Activated CD8-positive, alpha-beta T cell treated with anti-CD3 and anti-CD28 coated beads, Interleukin-2, amount 10 ng/mL, durations not matched to agents 7 days and 5 days (primary cell): ENCODE measurements at regions not wholly inside any gene's neighbourhood (a gene's known extent, or its start where the extent isn't known, plus 50 kb on each side); places are given as distances from the start of the nearest gene placed in this dataset.
"Not testable (repeated sequence)": the region's sequence is repeated elsewhere in the genome, so short reads cannot be mapped to it uniquely, and the experiment has no call there.

Experiments used
- ATAC-seq: fragments of 150-1000 bp; cut with Tn5 transposase; one replicate; pipeline ENCODE4 v1.10.0; 2021; ENCODE audit warnings: moderate library complexity
- CTCF ChIA-PET: fragments of 350-600 bp; sonication (Branson Sonifier 250); formaldehyde crosslinking; loops from one replicate; lab custom pipeline; 2021; ENCODE audit warnings: antibody characterized with exemption; lab: Charles Lee
- POLR2A ChIA-PET: fragments of 350-600 bp; sonication (Branson Sonifier 250); formaldehyde crosslinking; loops from one replicate; lab custom pipeline; 2021; ENCODE audit warnings: antibody characterized with exemption; lab: Charles Lee
- DNase-seq: peaks from one replicate; pipeline ENCODE4 v3.0.0-alpha.2; 2020
- H3K27ac Mint-ChIP-seq: one replicate; pipeline ENCODE4 v1.8.0; 2021; ENCODE audit warnings: mild to moderate bottlenecking, mixed read lengths
- H3K27me3 Mint-ChIP-seq: one replicate; pipeline ENCODE4 v1.8.0; 2021; ENCODE audit warnings: low read depth, mixed read lengths
- H3K36me3 Mint-ChIP-seq: one replicate; pipeline ENCODE4 v1.8.0; 2021; ENCODE audit warnings: low read depth, mixed read lengths
- H3K4me1 Mint-ChIP-seq: one replicate; pipeline ENCODE4 v1.8.0; 2021; ENCODE audit warnings: low read depth, mixed read lengths
- H3K4me3 Mint-ChIP-seq: one replicate; pipeline ENCODE4 v1.8.0; 2021; ENCODE audit warnings: mild to moderate bottlenecking, mixed read lengths
- H3K9me3 Mint-ChIP-seq: one replicate; pipeline ENCODE4 v1.8.0; 2022; ENCODE audit warnings: mixed read lengths; ENCODE audit not compliant: insufficient read depth

DNA sequence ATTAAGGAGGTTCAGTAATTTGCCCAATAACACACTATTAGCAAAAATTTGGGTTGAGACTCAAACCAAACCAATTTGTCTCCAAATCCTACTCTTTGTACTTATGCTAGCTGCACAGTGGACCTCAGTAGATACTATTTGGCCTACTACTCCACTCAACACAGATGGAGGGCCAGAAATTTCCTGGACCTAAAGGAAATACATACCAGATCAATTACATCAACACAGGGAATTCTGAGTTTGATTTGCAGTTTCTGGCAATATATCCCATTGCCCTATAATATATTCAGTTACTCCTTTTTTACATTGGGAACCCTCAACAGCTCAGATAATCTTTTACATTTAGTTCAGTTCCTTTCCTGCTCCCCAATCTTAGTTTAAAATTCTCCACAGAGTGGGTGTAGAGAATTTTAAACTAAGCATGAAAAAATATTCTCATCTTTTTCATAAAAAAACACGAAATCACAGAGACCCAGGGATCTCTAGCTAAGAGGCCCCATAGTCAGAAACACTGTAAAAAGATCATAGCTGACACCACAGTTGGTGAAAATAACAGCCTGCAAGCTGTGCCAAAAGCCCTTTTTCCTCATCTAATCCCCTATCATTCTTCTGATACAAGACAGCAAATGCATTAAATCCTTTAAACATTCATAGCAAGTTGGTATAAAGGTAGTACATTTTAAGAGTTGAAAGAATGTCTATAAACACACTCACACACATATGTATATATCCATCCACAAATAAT lies 317.7 kb upstream of the ESRRG start:
- CTCF ChIA-PET: no interaction called here
- H3K9me3 Mint-ChIP-seq: peaks cover 9% of the 10 kb centered on the region
- ATAC-seq (no peak), DNase-seq (no peak)
- no peaks in the 10 kb centered on the region for H3K4me1 Mint-ChIP-seq
- no peak overlapping the region for H3K27ac Mint-ChIP-seq
- H3K27me3 Mint-ChIP-seq: no peaks in the 10 kb centered on the region
- H3K36me3 Mint-ChIP-seq: no peaks in the 10 kb centered on the region
- no peak overlapping the region for H3K4me3 Mint-ChIP-seq
- POLR2A ChIA-PET: no interaction called here

DNA sequence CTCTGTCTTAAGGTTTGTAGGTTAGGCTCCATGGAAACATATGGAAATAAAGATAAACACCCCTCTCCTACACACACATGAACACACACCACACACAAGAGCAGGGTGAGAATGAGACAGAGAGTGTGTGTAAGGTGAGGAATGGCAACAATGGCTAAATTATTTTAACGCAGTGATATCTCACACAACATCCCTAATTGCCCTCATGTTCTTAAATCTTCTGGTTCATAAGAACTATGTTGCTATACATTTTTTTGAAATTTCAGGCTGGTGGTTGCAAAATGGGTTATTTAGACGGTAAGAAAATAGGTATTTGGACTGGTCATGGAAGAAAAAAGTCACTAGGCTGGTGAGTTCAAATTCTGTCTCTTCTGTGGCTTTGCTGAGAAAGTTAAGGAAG lies 316.7 kb upstream of the ESRRG start:
- DNase-seq: no peak
- ChIA-PET CTCF (no interaction called here), POLR2A (no interaction called here)
- Mint-ChIP-seq H3K27me3 (no peaks in the 10 kb centered on the region), H3K4me3 (no peak overlapping the region), H3K4me1 (no peaks in the 10 kb centered on the region), H3K9me3 (peaks cover 9% of the 10 kb centered on the region), H3K27ac (no peak overlapping the region), H3K36me3 (no peaks in the 10 kb centered on the region)
- no peak for ATAC-seq

- H3K4me1 Mint-ChIP-seq, POLR2A ChIA-PET, H3K36me3 Mint-ChIP-seq, H3K27ac Mint-ChIP-seq, CTCF ChIA-PET, H3K4me3 Mint-ChIP-seq, DNase-seq, H3K27me3 Mint-ChIP-seq, H3K9me3 Mint-ChIP-seq, ATAC-seq: not testable (repeated sequence)
These were observed 315.9 kb upstream of the ESRRG start for GRCh38 chr1:217039139-217039538.

GRCh38 chr1:217036757-217037156 lies 313.5 kb upstream of the ESRRG start:
- Mint-ChIP-seq H3K9me3 (peaks cover 9% of the 10 kb centered on the region), H3K27ac (no peak overlapping the region), H3K4me3 (no peak overlapping the region), H3K4me1 (no peaks in the 10 kb centered on the region), H3K36me3 (no peaks in the 10 kb centered on the region), H3K27me3 (no peaks in the 10 kb centered on the region)
- DNase-seq: no peak
- ChIA-PET POLR2A (no interaction called here), CTCF (no interaction called here)
- no peak for ATAC-seq

GRCh38 chr1:217032715-217033367 lies 309.6 kb upstream of the ESRRG start:
- Mint-ChIP-seq H3K9me3 (no peaks in the 10 kb centered on the region), H3K4me1 (no peaks in the 10 kb centered on the region), H3K36me3 (no peaks in the 10 kb centered on the region), H3K4me3 (no peak overlapping the region), H3K27me3 (no peaks in the 10 kb centered on the region), H3K27ac (no peak overlapping the region)
- POLR2A ChIA-PET: no interaction called here
- no peak for DNase-seq
- no peak for ATAC-seq
- CTCF ChIA-PET: no interaction called here

GRCh38 chr1:217029281-217030157 lies 306.3 kb upstream of the ESRRG start:
- ChIA-PET POLR2A (interaction anchor here (0.7 kb wide), 1 partner anchor 225 kb away, joined by 6 read pairs; no protein-coding TSS in a partner anchor), CTCF (no interaction called here)
- ATAC-seq (no peak), DNase-seq (no peak)
- Mint-ChIP-seq H3K36me3 (no peaks in the 10 kb centered on the region), H3K27ac (no peak overlapping the region), H3K4me3 (no peak overlapping the region), H3K9me3 (no peaks in the 10 kb centered on the region), H3K4me1 (peaks cover 6% of the 10 kb centered on the region), H3K27me3 (no peaks in the 10 kb centered on the region)

- Mint-ChIP-seq H3K4me1 (peaks cover 6% of the 10 kb centered on the region), H3K36me3 (no peaks in the 10 kb centered on the region), H3K27ac (no peak overlapping the region), H3K9me3 (no peaks in the 10 kb centered on the region), H3K4me3 (no peak overlapping the region), H3K27me3 (no peaks in the 10 kb centered on the region)
- DNase-seq (no peak), ATAC-seq (no peak)
- CTCF ChIA-PET: no interaction called here
- POLR2A ChIA-PET: no interaction called here
These were observed 304.3 kb upstream of the ESRRG start for GRCh38 chr1:217027403-217028080.

GRCh38 chr1:217026531-217026930 lies 303.3 kb upstream of the ESRRG start:
- Mint-ChIP-seq H3K4me3 (no peak overlapping the region), H3K9me3 (no peaks in the 10 kb centered on the region), H3K27me3 (no peaks in the 10 kb centered on the region), H3K4me1 (peaks cover 6% of the 10 kb centered on the region), H3K36me3 (no peaks in the 10 kb centered on the region), H3K27ac (no peak overlapping the region)
- ATAC-seq (no peak), DNase-seq (no peak)
- POLR2A ChIA-PET: no interaction called here
- CTCF ChIA-PET: no interaction called here

DNA sequence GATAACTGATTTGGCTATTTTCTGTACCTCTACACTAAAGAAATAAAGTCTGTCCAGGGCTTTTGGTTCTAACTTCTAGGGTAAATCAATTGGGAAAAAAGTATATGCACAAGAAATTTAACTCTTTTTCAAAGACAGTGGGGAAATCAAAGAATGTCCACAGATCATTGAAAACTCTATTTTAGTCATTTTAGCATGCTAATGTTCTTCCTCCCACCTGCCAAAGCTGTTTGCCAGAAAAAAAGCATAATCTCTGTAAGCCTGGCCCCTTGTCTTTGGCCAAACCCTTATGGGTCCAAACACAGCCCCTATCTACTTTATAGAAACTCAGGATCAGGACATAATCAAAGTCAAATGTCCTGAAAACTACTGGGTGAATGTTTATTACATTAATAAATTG lies 302.2 kb upstream of the ESRRG start:
- no peaks in the 10 kb centered on the region for H3K36me3 Mint-ChIP-seq
- ChIA-PET POLR2A (no interaction called here), CTCF (no interaction called here)
- ATAC-seq (no peak), DNase-seq (no peak)
- H3K4me1 Mint-ChIP-seq: peaks cover 6% of the 10 kb centered on the region
- H3K27ac Mint-ChIP-seq: no peak overlapping the region
- H3K27me3 Mint-ChIP-seq: no peaks in the 10 kb centered on the region
- no peaks in the 10 kb centered on the region for H3K9me3 Mint-ChIP-seq
- H3K4me3 Mint-ChIP-seq: no peak overlapping the region

DNA sequence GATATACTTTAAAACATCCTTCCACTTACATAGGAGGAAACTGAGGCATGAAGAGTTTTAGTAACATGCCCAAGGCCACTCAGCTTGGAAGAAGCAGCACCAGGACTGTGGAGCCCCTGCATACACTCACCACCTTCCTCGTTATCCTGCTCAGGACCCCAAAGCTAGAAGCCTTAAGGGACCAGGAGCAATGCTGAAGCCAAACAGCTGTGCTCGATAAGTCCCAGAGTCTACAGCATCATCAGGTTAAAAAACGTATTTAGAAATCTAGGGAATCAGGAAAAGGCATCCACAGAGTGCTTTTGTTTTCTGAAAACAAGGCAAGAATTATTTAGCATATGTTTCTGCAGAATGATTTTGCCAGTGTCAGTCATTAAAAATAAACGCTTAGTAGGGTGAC lies 301.7 kb upstream of the ESRRG start:
- Mint-ChIP-seq H3K36me3 (no peaks in the 10 kb centered on the region), H3K4me3 (no peak overlapping the region), H3K9me3 (no peaks in the 10 kb centered on the region), H3K27ac (no peak overlapping the region), H3K27me3 (no peaks in the 10 kb centered on the region), H3K4me1 (peaks cover 6% of the 10 kb centered on the region)
- ChIA-PET POLR2A (no interaction called here), CTCF (no interaction called here)
- no peak for ATAC-seq
- DNase-seq: no peak

- H3K4me3 Mint-ChIP-seq: no peak overlapping the region
- ChIA-PET POLR2A (no interaction called here), CTCF (no interaction called here)
- no peaks in the 10 kb centered on the region for H3K27me3 Mint-ChIP-seq
- H3K27ac Mint-ChIP-seq: no peak overlapping the region
- ATAC-seq (no peak), DNase-seq (no peak)
- no peaks in the 10 kb centered on the region for H3K4me1 Mint-ChIP-seq
- no peaks in the 10 kb centered on the region for H3K36me3 Mint-ChIP-seq
- no peaks in the 10 kb centered on the region for H3K9me3 Mint-ChIP-seq
These were observed 298.7 kb upstream of the ESRRG start for GRCh38 chr1:217021956-217022355.
